Fibroblast of skin of scalp (primary cell): ENCODE measurements at regions not wholly inside any gene's neighbourhood (a gene's known extent, or its start where the extent isn't known, plus 50 kb on each side); places are given as distances from the start of the nearest gene placed in this dataset.
A peak's percentile ranks its signal among the peaks of the same experiment; 100 is the strongest.
"Not testable (repeated sequence)": the region's sequence is repeated elsewhere in the genome, so short reads cannot be mapped to it uniquely, and the experiment has no call there.

Source experiments
- DNase-seq: peaks from one replicate; pipeline ENCODE4 v3.0.0-alpha.2; 2013

- DNase-seq = not testable (repeated sequence)
These were observed 374.7 kb downstream of the BRD1 start for GRCh38 chr22:49453019-49453418.

DNA sequence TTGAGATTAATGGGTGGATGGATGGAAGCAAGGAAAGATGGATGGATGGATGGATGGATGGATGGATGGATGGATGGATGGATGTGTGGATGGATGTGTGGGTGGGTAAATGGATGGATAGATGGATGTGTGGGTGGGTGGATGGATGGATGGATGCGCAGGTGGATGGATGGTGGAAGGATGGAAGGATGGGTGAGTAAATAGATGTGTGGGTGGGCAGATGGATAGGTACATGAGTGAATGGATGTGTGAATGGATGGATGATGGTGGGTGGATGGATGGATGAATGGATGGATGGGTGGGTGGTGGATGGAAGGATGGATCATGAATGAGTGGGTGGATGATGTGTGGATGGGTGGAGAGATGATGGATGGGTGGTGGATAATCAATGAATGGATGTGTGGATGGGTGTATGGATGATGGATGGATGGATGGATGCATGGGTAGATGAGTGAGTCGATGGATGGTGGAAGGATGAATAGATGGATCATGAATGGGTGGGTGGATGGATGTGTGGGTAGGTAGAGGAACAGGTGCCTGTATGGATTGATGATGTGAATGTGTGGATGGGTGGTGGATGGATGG is 375.2 kb downstream of the BRD1 start:
- DNase-seq = no peak

- no peak for DNase-seq
These were observed 376.4 kb downstream of the BRD1 start for GRCh38 chr22:49451070-49451840.

DNA sequence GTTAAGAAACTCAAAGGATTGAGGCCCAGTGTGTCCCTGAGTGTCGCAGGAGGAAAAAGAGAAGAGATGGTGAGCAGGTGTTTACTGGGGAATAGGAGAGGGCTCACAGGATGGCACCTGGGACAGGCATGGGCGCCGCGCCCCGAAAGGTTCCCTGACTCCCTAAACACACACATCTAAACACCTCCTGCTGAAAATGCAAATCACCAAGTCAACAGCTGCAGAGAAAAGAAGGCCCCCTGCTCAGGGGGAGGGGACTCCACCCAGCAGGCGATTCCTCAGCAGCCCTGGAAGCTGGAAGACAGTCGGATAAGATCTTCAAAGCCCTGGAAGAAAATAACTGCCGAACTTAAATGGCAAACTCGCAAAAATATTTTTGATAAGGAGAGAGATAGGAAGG is 377.2 kb downstream of the BRD1 start:
- no peak for DNase-seq

DNA sequence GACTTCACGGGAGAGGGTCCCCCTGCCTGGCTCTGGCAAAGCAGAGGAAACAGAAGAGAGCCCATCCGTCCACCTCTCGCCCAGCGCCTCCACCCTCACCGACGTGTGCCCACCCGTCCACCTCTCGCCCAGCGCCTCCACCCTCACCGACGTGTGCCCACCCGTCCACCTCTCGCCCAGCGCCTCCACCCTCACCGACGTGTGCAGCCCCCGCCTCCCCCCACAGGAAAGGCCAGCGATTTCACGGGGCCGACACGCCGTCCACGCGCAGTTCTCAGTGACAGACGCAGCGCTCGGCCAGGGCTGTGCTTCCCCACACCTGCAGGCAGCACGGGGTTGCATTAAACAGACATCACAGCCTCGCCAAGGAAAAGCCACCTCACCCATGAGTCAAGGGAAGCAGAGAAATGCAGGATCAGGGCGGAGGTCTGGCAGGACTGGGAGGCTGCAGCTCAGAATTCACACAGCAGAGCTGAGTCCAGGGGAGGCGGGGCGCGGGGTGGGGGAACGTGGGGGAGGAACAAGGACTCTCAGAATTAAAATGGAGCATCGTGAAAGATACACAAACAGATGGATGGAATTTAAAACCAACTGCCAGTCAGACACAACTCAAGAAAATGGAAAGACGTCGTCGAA is 377.7 kb downstream of the BRD1 start:
- DNase-seq = peak; percentile 12

GRCh38 chr22:49449377-49449776 is 378.3 kb downstream of the BRD1 start:
- DNase-seq = no peak

DNA sequence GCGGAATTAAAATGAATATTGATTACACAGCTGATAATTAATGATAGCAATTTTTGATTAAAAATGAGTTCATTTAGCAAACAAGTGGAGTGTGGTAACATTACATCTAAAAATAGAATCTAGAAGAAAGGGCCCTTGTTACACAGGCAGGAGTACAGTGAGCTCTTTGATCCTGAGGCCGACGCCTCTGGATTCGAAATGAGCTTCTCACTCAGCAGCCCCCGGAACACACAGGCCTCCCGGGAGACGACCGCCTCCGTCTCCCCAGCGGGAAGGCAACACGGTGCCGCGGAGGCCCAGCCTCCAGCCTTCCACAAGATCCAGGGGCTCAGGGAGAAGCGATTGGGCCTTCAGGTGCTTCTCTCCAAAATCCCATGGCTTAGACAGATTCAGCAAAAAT is 379.1 kb downstream of the BRD1 start:
- DNase-seq = no peak

- DNase-seq = no peak
These were observed 379.8 kb downstream of the BRD1 start for GRCh38 chr22:49447837-49448236.

DNA sequence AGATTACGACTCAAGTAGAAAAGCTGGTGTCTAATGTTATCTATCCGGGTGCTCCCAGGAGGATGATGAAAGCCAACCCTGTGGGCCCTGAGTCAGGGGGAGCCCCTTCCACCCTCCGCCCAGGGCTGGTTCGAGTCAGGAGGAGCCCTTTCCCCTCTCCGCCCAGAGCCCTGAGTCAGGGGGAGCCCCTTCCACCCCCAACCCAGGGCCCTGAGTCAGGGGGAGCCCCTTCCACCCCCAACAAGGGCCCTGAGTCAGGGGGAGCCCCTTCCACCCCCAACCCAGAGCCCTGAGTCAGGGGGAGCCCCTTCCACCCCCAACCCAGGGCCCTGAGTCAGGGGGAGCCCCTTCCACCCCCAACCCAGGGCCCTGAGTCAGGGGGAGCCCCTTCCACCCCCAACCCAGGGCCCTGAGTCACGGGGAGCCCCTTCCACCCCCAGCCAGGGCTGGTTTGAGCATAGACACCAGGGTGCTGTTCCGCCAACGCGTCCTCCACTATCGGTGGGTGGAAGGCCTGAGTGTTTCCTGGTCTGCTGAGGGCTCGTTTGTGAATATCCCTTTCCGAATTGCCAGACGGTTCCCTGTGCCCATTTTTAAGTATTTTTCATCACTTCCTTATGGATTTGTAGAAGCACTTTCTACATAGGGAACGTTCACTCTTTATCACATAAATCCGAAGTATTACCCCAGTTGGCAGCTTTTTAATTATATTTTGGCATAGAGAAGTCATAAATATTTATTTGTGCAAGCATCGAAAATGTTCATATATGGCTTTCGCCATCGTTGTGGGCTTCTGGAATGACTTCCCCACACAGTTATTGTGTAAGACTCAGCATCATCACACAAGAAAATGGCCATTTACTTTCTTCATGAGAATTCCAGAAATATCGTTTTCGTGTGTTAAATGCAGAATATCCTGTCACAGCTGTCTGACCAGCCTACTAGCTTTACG is 380.6 kb downstream of the BRD1 start:
- no peak for DNase-seq

DNA sequence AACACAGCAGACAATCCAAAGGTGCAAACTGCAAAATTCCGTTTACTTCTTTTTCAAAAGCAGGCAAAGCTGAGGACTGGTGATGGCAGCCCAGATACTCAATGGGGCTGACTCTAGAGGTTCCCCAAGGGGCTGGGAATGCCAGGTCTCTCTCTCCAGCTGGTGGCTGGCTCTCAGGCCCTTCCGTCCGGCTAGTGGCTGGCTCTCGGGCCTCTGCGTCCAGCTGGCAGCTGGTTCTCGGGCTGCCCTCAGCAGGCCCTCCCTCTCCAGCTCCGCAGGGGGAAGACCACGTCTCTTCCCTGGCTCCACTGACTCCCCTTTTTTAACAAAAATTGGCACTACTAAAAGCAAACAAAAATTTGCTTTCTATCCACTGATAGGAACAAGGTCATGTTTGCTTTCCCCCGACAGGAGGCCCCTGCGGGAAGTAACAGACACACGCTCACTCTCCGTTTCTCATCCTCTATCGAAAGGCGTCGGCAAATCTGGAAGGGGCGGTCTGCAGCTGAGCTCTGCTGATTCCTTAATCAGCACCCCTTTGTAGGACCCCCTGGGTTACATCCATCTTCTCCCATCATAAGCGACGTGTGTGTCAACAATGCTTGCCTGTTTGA is 381.4 kb downstream of the BRD1 start:
- no peak for DNase-seq

- no peak for DNase-seq
These were observed 382.9 kb downstream of the BRD1 start for GRCh38 chr22:49444781-49445180.

- DNase-seq = no peak
These were observed 386.7 kb downstream of the BRD1 start for GRCh38 chr22:49440931-49441330.

DNA sequence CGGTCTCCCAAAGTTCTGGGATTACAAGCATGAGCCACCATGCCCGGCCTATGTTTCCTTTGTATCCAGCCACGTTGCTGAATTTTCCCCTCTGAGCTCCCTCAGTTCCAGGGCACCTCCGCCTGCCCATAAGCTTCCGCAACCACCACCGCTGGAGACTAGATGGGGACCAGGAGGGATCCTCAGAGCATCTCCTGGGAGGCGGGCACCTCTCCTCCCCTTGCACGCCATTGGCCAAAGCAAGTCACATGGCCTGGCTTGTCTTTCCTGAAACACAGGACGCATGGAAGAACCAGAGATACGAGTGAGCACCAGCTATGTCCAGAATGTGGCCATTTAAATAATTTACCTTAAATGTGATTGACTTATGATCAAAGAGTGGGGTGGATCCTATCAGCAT is 388.3 kb downstream of the BRD1 start:
- DNase-seq = no peak

GRCh38 chr22:49437956-49438355 is 389.7 kb downstream of the BRD1 start:
- no peak for DNase-seq

DNA sequence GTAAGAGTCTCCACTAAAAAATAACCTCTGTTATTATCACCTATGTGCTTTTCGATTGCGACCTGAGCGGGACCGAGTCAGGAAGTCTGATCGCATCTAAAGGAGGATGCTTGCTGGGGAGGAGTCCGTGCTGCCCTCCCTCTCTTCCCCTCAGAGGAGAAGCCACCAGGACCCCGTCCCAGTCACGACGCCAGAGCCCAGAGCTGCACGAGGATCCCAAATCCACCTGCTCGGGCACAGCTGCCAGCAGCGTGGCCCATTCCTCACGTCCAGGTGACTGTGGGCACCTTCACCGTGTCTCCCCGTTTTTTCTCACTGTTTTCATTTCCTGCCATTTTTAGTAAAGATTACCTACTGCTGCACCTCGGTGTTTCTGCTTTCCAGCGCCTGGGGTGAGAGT is 390.3 kb downstream of the BRD1 start:
- DNase-seq = no peak

GRCh38 chr22:49436056-49436455 is 391.6 kb downstream of the BRD1 start:
- no peak for DNase-seq

- no peak for DNase-seq
These were observed 392.1 kb downstream of the BRD1 start for GRCh38 chr22:49435596-49435995.

DNA sequence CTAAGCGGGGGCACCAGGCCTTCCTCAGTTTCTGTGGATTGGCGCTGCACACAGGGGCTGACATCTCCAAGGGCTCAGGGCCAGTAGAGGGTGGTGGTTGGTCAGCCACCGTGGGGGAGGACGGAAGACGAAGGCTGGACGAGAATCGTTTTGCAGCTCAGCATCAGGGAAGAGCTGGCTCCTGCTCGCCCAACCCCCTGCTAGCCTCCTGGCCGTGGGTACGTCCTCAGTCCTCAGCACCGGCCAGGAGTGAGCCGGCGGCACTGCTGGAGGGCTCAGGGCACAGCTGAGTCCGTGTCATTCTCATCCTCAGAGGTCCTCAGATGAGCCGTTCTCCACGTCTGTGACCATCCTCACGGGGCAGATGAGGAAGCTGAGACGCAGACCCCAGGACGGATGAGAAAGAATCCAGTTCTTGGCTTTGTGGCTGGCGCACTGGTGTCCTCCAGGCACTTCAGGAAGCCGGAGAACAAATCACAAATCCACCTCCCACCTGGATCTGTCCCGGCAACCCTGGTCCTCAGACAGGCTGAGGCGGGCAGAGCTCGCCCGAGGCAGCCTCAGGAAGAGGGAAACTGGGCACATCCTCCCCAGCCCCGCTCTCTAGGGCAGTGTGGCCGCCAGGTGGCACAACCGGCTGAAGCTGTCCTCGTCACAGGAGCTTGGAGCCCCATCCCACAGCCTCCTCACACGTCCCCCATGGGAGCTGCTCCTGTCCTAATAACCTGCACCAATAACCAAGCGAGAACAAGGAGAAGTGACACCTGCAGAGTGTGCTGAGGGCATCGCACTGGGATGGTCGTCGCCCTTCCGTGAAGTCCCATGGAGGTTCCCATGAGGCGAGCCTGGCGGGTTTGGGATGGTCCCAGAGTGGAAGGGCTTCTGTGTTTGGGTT is 393.7 kb downstream of the BRD1 start:
- no peak for DNase-seq

DNA sequence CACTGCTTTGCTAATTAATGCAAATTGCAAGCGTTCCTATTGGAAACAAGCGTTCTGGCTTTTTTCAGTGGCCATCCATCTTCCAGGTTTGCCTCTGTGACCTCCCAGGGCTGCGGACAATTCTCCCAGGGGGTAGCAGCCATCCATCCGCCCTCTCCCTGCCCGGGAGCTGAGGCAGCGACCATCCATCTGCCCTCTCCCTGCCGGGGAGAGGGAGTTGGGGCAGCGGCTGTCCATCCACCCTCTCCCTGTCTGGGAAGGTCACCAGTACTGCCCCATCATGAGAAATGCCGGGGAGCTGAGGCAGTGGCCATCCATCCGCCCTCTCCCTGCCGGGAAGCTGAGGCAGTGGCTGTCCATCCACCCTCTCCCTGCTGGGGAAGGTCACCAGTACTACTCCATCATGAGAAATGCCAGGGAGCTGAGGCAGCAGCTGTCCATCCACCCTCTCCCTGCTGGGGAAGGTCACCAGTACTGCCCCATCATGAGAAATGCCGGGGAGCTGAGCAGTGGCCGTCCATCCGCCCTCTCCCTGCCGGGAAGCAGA is 394.7 kb downstream of the BRD1 start:
- DNase-seq = no peak

GRCh38 chr22:49432211-49432896 is 395.3 kb downstream of the BRD1 start:
- DNase-seq = no peak
